ENCODE measurements at regions not wholly inside any gene's neighbourhood (a gene's known extent, or its start where the extent isn't known, plus 50 kb on each side); places are given as distances from the start of the nearest gene placed in this dataset.

GRCh38 chr7:153388611-153389010, 629.1 kb downstream of the ACTR3B start:
- TF ChIP-seq POLR2A (IDR thresholded peaks at IDR 0.05) (no peak), CTCF (IDR thresholded peaks at IDR 0.05) (no peak)
